ENCODE measurements at regions not wholly inside any gene's neighbourhood (a gene's known extent, or its start where the extent isn't known, plus 50 kb on each side); places are given as distances from the start of the nearest gene placed in this dataset.
"Not testable (repeated sequence)": the region's sequence is repeated elsewhere in the genome, so short reads cannot be mapped to it uniquely, and the experiment has no call there.

GRCh38 chr13:61358599-61358998 lies 57.0 kb downstream of the PCDH20 start:
- no peak for DNase-seq
- intact Hi-C loops (cut with DNase I), result no loop called here
- ATAC-seq (ENCODE audit: poor library complexity), result no peak

- intact Hi-C loops (cut with DNase I), result no loop called here
- ATAC-seq (ENCODE audit: poor library complexity) (no peak), DNase-seq (no peak)
These were observed 65.3 kb downstream of the PCDH20 start for GRCh38 chr13:61350341-61350740.

GRCh38 chr13:61339054-61339621 lies 76.5 kb downstream of the PCDH20 start:
- ATAC-seq (ENCODE audit: poor library complexity) (no peak), DNase-seq (no peak)
- intact Hi-C loops (cut with DNase I), result no loop called here

- intact Hi-C loops (cut with DNase I), result no loop called here
- DNase-seq (no peak), ATAC-seq (ENCODE audit: poor library complexity) (no peak)
These were observed 99.0 kb downstream of the PCDH20 start for GRCh38 chr13:61316647-61317046.

- intact Hi-C loops (cut with DNase I), result no loop called here
- ATAC-seq (ENCODE audit: poor library complexity) (no peak), DNase-seq (no peak)
These were observed 121.0 kb downstream of the PCDH20 start for GRCh38 chr13:61294467-61295191.

GRCh38 chr13:61286148-61286745 lies 129.4 kb downstream of the PCDH20 start:
- ATAC-seq (ENCODE audit: poor library complexity) (no peak), DNase-seq (no peak)
- intact Hi-C loops (cut with DNase I), result no loop called here

- ATAC-seq (ENCODE audit: poor library complexity), result no peak
- DNase-seq, result no peak
- intact Hi-C loops (cut with DNase I), result no loop called here
These were observed 137.9 kb downstream of the PCDH20 start for GRCh38 chr13:61277586-61278276.

GRCh38 chr13:61277088-61277487 lies 138.6 kb downstream of the PCDH20 start:
- intact Hi-C loops (cut with DNase I), result no loop called here
- DNase-seq (no peak), ATAC-seq (ENCODE audit: poor library complexity) (no peak)

GRCh38 chr13:61276401-61276800 lies 139.2 kb downstream of the PCDH20 start:
- DNase-seq (no peak), ATAC-seq (ENCODE audit: poor library complexity) (no peak)
- intact Hi-C loops (cut with DNase I), result no loop called here

- no peak for DNase-seq
- no peak for ATAC-seq (ENCODE audit: poor library complexity)
- intact Hi-C loops (cut with DNase I), result no loop called here
These were observed 139.9 kb downstream of the PCDH20 start for GRCh38 chr13:61275736-61276135.

- ATAC-seq (ENCODE audit: poor library complexity), result no peak
- no peak for DNase-seq
- intact Hi-C loops (cut with DNase I), result no loop called here
These were observed 140.4 kb downstream of the PCDH20 start for GRCh38 chr13:61275251-61275650.

- DNase-seq, result peak; percentile 29
- intact Hi-C loops (cut with DNase I); ATAC-seq (ENCODE audit: poor library complexity): not testable (repeated sequence)
These were observed 148.8 kb downstream of the PCDH20 start for GRCh38 chr13:61266896-61267295.

GRCh38 chr13:61261746-61262472 lies 153.7 kb downstream of the PCDH20 start:
- intact Hi-C loops (cut with DNase I), result no loop called here
- ATAC-seq (ENCODE audit: poor library complexity), result peak; percentile 58
- DNase-seq, result no peak

- no peak for ATAC-seq (ENCODE audit: poor library complexity)
- intact Hi-C loops (cut with DNase I), result no loop called here
- DNase-seq, result no peak
These were observed 157.5 kb downstream of the PCDH20 start for GRCh38 chr13:61258185-61258584.

GRCh38 chr13:61255040-61255796 lies 160.4 kb downstream of the PCDH20 start:
- intact Hi-C loops (cut with DNase I), result no loop called here
- DNase-seq (no peak), ATAC-seq (ENCODE audit: poor library complexity) (no peak)

- ATAC-seq (ENCODE audit: poor library complexity), result no peak
- DNase-seq, result no peak
- intact Hi-C loops (cut with DNase I), result no loop called here
These were observed 162.4 kb downstream of the PCDH20 start for GRCh38 chr13:61253105-61253877.

- intact Hi-C loops (cut with DNase I), result no loop called here
- no peak for ATAC-seq (ENCODE audit: poor library complexity)
- no peak for DNase-seq
These were observed 163.4 kb downstream of the PCDH20 start for GRCh38 chr13:61252213-61252612.
